Liver (tissue), 8 donors: ENCODE measurements at regions not wholly inside any gene's neighbourhood (a gene's known extent, or its start where the extent isn't known, plus 50 kb on each side); places are given as distances from the start of the nearest gene placed in this dataset.

Experiments
- DNase-seq: peaks from one replicate; pipeline ENCODE4 v3.0.0-alpha.2; 2017; ENCODE audit warnings: low spot score
- H3K27ac ChIP-seq, 2 donors: one replicate each; pipeline ENCODE4 v1.7.0; 2013; ENCODE audit warnings: inconsistent platforms in 2 of 2, low read length in 2 of 2, control low read depth in 1 of 2, low read depth in 1 of 2, mild to moderate bottlenecking in 1 of 2
- H3K27me3 ChIP-seq, 4 donors: one replicate each; pipeline versions ENCODE4 v1.6.1 to v1.7.0; 2013; ENCODE audit warnings: low read length in 3 of 4, inconsistent platforms in 1 of 4, mild to moderate bottlenecking in 1 of 4, moderate library complexity in 1 of 4; ENCODE audit not compliant: control insufficient read depth in 4 of 4, insufficient read depth in 4 of 4
- H3K36me3 ChIP-seq, 4 donors: one replicate each; pipeline versions ENCODE4 v1.6.1 to v1.7.0; 2013; ENCODE audit warnings: low read length in 3 of 4, mild to moderate bottlenecking in 3 of 4, low read depth in 1 of 4, moderate library complexity in 1 of 4; ENCODE audit not compliant: control insufficient read depth in 4 of 4, insufficient read depth in 3 of 4
- H3K4me1 ChIP-seq, 4 donors: one replicate each; pipeline versions ENCODE4 v1.6.1 to v1.7.0; 2013; ENCODE audit warnings: low read length in 3 of 4, mild to moderate bottlenecking in 3 of 4, moderate library complexity in 1 of 4; ENCODE audit not compliant: control insufficient read depth in 4 of 4, insufficient read depth in 4 of 4
- H3K4me3 ChIP-seq, 3 donors: one replicate each; pipeline versions ENCODE4 v1.6.1 to v1.7.0; 2013; ENCODE audit warnings: low read length in 3 of 3, control low read depth in 1 of 3, low read depth in 1 of 3, mild to moderate bottlenecking in 1 of 3
- H3K9ac ChIP-seq, 2 donors: one replicate each; pipeline ENCODE4 v1.7.0; 2013; ENCODE audit warnings: low read length in 2 of 2, mild to moderate bottlenecking in 2 of 2, moderate library complexity in 2 of 2, control low read depth in 1 of 2, low read depth in 1 of 2
- H3K9me3 ChIP-seq, 4 donors: one replicate each; pipeline versions ENCODE4 v1.6.1 to v1.7.0; 2013; ENCODE audit warnings: low read length in 3 of 4; ENCODE audit not compliant: control insufficient read depth in 4 of 4
- EGR1 ChIP-seq, 2 donors: IDR thresholded peaks; 2 replicates each; pipeline ENCODE4 v1.6.1; 2016 to 2018; ENCODE audit warnings: antibody characterized with exemption in 2 of 2, low read depth in 2 of 2
- FOXA1 ChIP-seq: IDR thresholded peaks from 2 replicates; pipeline ENCODE4 v1.6.1; 2016; ENCODE audit warnings: antibody characterized with exemption
- FOXA2 ChIP-seq: IDR thresholded peaks from 2 replicates; pipeline ENCODE4 v1.6.1; 2016; ENCODE audit warnings: antibody characterized with exemption
- GABPA ChIP-seq, 2 donors: IDR thresholded peaks in 1 of 2; conservative IDR thresholded peaks in 1 of 2; 2 replicates each; pipeline ENCODE4 v1.6.1; 2016; ENCODE audit warnings: antibody characterized with exemption in 2 of 2, mild to moderate bottlenecking in 1 of 2, moderate library complexity in 1 of 2
- HNF4A ChIP-seq, 2 donors: conservative IDR thresholded peaks; 2 replicates each; pipeline ENCODE4 v1.6.1; 2016; ENCODE audit warnings: antibody characterized with exemption in 2 of 2, mild to moderate bottlenecking in 2 of 2
- HNF4G ChIP-seq: IDR thresholded peaks from 2 replicates; pipeline ENCODE4 v1.6.1; 2016; ENCODE audit warnings: antibody characterized with exemption
- JUND ChIP-seq, 2 donors: IDR thresholded peaks; 2 replicates each; pipeline ENCODE4 v1.6.1; 2016; ENCODE audit warnings: antibody characterized with exemption in 2 of 2
- NR2F2 ChIP-seq: IDR thresholded peaks from 2 replicates; pipeline ENCODE4 v1.6.1; 2016; ENCODE audit warnings: antibody characterized with exemption
- RAD21 ChIP-seq, 2 donors: IDR thresholded peaks; 2 replicates each; pipeline ENCODE4 v1.6.1; 2016; ENCODE audit warnings: antibody characterized with exemption in 2 of 2, mild to moderate bottlenecking in 2 of 2
- RXRA ChIP-seq, 2 donors: IDR thresholded peaks; 2 replicates each; pipeline ENCODE4 v1.6.1; 2017 to 2018; ENCODE audit warnings: antibody characterized with exemption in 2 of 2, mild to moderate bottlenecking in 1 of 2
- SP1 ChIP-seq: IDR thresholded peaks from 2 replicates; pipeline ENCODE4 v1.6.1; 2018; ENCODE audit warnings: antibody characterized with exemption, mild to moderate bottlenecking
- TAF1 ChIP-seq: conservative IDR thresholded peaks from 2 replicates; pipeline ENCODE4 v1.6.1; 2016; ENCODE audit warnings: antibody characterized with exemption, mild to moderate bottlenecking
- YY1 ChIP-seq: IDR thresholded peaks from 2 replicates; pipeline ENCODE4 v1.6.1; 2016; ENCODE audit warnings: antibody characterized with exemption, mild to moderate bottlenecking
- ZBTB33 ChIP-seq: IDR thresholded peaks from 2 replicates; pipeline ENCODE4 v1.6.1; 2016; ENCODE audit warnings: antibody characterized with exemption
- WGBS: extraction: QIAGEN DNeasy Blood & Tissue Kit; methylation state at CpG from one replicate; pipeline ENCODE4 v1.1.7; 2013; 5-methylcytosine and 5-hydroxymethylcytosine counted together
- TF ChIP-seq, protein P1 (sequence below): IDR thresholded peaks from 2 replicates; pipeline ENCODE4 v1.6.1; 2016; ENCODE audit warnings: antibody characterized with exemption, mild to moderate bottlenecking
- TF ChIP-seq, protein P2 (sequence below): fragments of 150-350 bp; IDR thresholded peaks from 2 replicates; pipeline ENCODE4 v1.5.1; 2017; ENCODE audit warnings: improper control_type of control experiment, low read depth, low read length; ENCODE audit not compliant: missing input control
- TF ChIP-seq, protein P3 (sequence below): IDR thresholded peaks from 2 replicates; pipeline ENCODE4 v1.6.1; 2016; ENCODE audit warnings: antibody characterized with exemption
- TF ChIP-seq, protein P4 (sequence below): IDR thresholded peaks from 2 replicates; pipeline ENCODE4 v1.6.1; 2016; ENCODE audit warnings: antibody characterized with exemption
- donor health status: healthy.
- donor health status: healthy.
- donor health status: healthy.
- donor health status: healthy.
- donor health status: healthy.

- DNase-seq: no peak
- no peaks in the 10 kb centered on the region for H3K27me3 ChIP-seq
- H3K9me3 ChIP-seq: peaks cover 0 to 2% (median 0%) of the 10 kb centered on the region in 4 donors
- TF ChIP-seq, protein P1, sequence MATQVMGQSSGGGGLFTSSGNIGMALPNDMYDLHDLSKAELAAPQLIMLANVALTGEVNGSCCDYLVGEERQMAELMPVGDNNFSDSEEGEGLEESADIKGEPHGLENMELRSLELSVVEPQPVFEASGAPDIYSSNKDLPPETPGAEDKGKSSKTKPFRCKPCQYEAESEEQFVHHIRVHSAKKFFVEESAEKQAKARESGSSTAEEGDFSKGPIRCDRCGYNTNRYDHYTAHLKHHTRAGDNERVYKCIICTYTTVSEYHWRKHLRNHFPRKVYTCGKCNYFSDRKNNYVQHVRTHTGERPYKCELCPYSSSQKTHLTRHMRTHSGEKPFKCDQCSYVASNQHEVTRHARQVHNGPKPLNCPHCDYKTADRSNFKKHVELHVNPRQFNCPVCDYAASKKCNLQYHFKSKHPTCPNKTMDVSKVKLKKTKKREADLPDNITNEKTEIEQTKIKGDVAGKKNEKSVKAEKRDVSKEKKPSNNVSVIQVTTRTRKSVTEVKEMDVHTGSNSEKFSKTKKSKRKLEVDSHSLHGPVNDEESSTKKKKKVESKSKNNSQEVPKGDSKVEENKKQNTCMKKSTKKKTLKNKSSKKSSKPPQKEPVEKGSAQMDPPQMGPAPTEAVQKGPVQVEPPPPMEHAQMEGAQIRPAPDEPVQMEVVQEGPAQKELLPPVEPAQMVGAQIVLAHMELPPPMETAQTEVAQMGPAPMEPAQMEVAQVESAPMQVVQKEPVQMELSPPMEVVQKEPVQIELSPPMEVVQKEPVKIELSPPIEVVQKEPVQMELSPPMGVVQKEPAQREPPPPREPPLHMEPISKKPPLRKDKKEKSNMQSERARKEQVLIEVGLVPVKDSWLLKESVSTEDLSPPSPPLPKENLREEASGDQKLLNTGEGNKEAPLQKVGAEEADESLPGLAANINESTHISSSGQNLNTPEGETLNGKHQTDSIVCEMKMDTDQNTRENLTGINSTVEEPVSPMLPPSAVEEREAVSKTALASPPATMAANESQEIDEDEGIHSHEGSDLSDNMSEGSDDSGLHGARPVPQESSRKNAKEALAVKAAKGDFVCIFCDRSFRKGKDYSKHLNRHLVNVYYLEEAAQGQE: no peak
- TF ChIP-seq, protein P2, sequence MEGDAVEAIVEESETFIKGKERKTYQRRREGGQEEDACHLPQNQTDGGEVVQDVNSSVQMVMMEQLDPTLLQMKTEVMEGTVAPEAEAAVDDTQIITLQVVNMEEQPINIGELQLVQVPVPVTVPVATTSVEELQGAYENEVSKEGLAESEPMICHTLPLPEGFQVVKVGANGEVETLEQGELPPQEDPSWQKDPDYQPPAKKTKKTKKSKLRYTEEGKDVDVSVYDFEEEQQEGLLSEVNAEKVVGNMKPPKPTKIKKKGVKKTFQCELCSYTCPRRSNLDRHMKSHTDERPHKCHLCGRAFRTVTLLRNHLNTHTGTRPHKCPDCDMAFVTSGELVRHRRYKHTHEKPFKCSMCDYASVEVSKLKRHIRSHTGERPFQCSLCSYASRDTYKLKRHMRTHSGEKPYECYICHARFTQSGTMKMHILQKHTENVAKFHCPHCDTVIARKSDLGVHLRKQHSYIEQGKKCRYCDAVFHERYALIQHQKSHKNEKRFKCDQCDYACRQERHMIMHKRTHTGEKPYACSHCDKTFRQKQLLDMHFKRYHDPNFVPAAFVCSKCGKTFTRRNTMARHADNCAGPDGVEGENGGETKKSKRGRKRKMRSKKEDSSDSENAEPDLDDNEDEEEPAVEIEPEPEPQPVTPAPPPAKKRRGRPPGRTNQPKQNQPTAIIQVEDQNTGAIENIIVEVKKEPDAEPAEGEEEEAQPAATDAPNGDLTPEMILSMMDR: no peak
- TF ChIP-seq RXRA (IDR thresholded peaks at IDR 0.05) (no peak), FOXA1 (no peak), NR2F2 (no peak), JUND (IDR thresholded peaks at IDR 0.05) (no peak), HNF4A (conservative IDR thresholded peaks at IDR 0.05) (no peak), RAD21 (IDR thresholded peaks at IDR 0.05) (no peak), YY1 (no peak), FOXA2 (no peak), HNF4G (no peak), GABPA (IDR thresholded peaks at IDR 0.05 in 1 of 2, conservative IDR thresholded peaks at IDR 0.05 in 1 of 2) (no peak), SP1 (no peak), TAF1 (no peak), EGR1 (IDR thresholded peaks at IDR 0.05; ENCODE audit: low read depth in 2 of 2) (no peak), ZBTB33 (no peak)
- TF ChIP-seq, protein P3, sequence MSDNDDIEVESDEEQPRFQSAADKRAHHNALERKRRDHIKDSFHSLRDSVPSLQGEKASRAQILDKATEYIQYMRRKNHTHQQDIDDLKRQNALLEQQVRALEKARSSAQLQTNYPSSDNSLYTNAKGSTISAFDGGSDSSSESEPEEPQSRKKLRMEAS: no peak
- TF ChIP-seq, protein P4, sequence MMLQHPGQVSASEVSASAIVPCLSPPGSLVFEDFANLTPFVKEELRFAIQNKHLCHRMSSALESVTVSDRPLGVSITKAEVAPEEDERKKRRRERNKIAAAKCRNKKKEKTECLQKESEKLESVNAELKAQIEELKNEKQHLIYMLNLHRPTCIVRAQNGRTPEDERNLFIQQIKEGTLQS: no peak
- no peak overlapping the region for H3K9ac ChIP-seq
- no peaks in the 10 kb centered on the region for H3K4me1 ChIP-seq
- no peak overlapping the region for H3K27ac ChIP-seq
- H3K4me3 ChIP-seq: no peak overlapping the region
- WGBS: 41% methylated on average over 1 of the region's 1 CpG
- no peaks in the 10 kb centered on the region for H3K36me3 ChIP-seq
These were observed 1308.6 kb downstream of the ARAP2 start for GRCh38 chr4:34935739-34936138.
